Adipocyte (in vitro differentiated cells): ENCODE measurements at regions not wholly inside any gene's neighbourhood (a gene's known extent, or its start where the extent isn't known, plus 50 kb on each side); places are given as distances from the start of the nearest gene placed in this dataset.

ENCODE experiments used
- DNase-seq: peaks from one replicate; pipeline ENCODE4 v3.0.0-alpha.2; 2015; ENCODE audit warnings: low read depth
- H3K27me3 ChIP-seq: replicated peaks from 2 replicates; pipeline ENCODE4 v1.7.0; 2013; ENCODE audit warnings: mild to moderate bottlenecking, low read length, moderate library complexity; ENCODE audit not compliant: control insufficient read depth, insufficient read depth
- H3K36me3 ChIP-seq: 2 replicates; pipeline ENCODE4 v1.7.0; 2013; ENCODE audit warnings: low read length, mild to moderate bottlenecking, moderate library complexity; ENCODE audit not compliant: control insufficient read depth, insufficient read depth, severe bottlenecking
- H3K4me1 ChIP-seq: 2 replicates; pipeline ENCODE4 v1.7.0; 2013; ENCODE audit warnings: mild to moderate bottlenecking, low read length, moderate library complexity; ENCODE audit not compliant: control insufficient read depth, insufficient read depth
- H3K4me3 ChIP-seq: 2 replicates; pipeline ENCODE4 v1.7.0; 2013; ENCODE audit warnings: mild to moderate bottlenecking, low read length, moderate library complexity
- H3K9ac ChIP-seq: 2 replicates; pipeline ENCODE4 v1.7.0; 2013; ENCODE audit warnings: mild to moderate bottlenecking, low read length, moderate library complexity
- H3K9me3 ChIP-seq: 2 replicates; pipeline ENCODE4 v1.7.0; 2013; ENCODE audit warnings: mild to moderate bottlenecking, low read length, moderate library complexity; ENCODE audit not compliant: control insufficient read depth

DNA sequence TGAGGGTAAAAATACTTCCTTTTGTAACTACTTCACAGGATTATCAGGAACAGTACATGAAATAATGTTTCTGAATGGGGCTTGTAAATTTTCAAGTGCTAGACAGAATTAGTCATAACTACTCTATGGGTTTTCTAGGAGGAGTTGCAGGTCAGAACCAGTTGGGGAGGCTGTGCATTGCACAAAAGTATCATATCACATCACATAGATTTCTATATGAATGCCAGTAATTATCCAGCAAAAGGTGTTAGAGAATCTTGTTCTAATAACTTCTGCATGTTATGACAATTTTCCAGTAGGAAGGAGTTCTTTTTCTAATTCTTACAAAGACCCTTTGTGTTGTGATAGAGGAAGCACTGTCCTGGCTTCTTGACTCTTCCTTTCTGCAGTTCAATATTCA is 551.6 kb downstream of the COL12A1 start:
- Histone ChIP-seq H3K4me1 (peaks cover 28% of the 10 kb centered on the region), H3K9ac (no peak overlapping the region), H3K27me3 (no peaks in the 10 kb centered on the region), H3K4me3 (no peak overlapping the region), H3K9me3 (no peaks in the 10 kb centered on the region), H3K36me3 (no peaks in the 10 kb centered on the region)
- no peak for DNase-seq

DNA sequence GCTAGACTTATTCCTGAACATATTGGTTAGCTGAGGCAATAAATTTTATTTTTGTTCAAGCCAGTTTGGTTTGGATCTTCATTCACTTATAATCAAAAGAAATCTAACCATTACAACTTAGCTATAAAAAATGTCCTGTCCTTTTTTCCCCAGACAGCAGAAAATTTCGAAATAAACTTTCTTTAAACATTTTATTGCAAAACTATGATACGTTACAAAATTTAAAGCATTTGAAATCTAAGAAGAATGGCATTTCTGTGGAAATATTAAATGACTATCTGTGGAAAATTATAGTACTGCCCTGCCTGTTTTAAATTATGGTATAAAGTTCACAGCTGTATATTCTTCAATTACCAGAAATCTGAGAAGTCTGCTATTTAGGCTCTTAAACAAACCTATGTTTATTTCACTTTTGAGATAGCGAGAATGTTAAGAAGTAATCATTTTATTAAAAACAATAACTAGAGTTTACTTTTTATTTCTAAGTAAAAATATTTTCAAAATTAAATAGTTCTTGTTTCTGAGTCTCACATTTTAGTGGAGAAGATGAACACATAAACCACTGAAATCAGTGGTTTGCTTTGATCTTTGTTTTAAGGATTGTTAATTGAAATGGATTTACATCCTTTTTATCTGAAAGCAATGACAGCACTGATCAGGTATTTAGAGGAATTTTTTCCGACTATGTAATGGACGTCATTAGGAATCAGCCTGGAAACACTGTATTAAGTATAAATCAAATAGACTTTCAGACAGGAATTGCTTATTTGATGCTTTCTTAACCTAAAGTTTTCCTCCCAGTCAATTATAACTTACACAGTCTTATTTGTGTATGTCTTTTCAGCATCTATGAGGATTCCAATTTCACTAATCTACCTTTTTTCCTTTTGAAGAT is 553.7 kb downstream of the COL12A1 start:
- no peaks in the 10 kb centered on the region for H3K36me3 ChIP-seq
- DNase-seq: peak; percentile 92
- peak overlapping the region; percentile 16 for H3K4me3 ChIP-seq
- peaks cover 24% of the 10 kb centered on the region for H3K4me1 ChIP-seq
- peak overlapping the region; percentile 53 for H3K9ac ChIP-seq
- no peaks in the 10 kb centered on the region for H3K9me3 ChIP-seq
- H3K27me3 ChIP-seq: no peaks in the 10 kb centered on the region

DNA sequence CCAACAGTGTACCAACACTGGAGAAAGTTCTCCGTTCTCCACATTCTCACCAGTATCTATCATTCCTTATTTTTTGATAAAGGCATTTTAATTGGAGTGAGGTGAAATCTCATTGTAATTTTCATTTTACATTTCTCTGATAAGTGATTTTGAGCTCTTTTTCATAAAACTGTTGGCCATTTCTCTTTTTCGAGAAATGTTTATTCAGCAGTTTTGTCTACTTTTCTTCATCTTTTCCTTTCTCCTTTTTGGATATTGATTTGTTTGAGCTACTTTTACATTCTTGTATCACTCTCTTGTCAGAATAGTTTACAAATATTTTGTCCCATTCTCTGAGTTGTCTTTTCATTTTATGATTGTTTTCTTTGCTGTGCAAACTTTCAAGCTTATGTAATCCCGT is 555.2 kb downstream of the COL12A1 start:
- no peak for DNase-seq
- Histone ChIP-seq H3K9me3 (no peaks in the 10 kb centered on the region), H3K4me1 (peaks cover 23% of the 10 kb centered on the region), H3K4me3 (no peak overlapping the region), H3K36me3 (no peaks in the 10 kb centered on the region), H3K27me3 (no peaks in the 10 kb centered on the region), H3K9ac (no peak overlapping the region)

DNA sequence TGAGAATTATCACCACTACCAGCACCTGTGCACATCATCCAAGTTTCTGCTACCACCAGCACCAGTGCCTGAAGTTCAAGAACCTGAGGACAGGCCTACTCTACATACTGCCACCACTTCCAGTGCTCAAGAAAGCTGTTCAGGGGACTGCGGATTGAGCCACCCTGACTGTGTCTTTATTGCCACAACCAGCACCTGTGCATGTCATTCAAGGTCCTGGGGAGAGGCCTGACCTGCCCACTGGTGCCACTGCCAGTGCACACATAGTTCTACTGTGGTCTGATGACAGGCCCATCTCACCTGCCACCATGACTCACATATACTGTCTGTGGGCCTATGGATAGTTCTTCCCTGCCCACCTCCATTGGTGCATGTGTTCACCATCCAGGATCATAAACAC is 559.4 kb downstream of the COL12A1 start:
- Histone ChIP-seq H3K27me3 (no peaks in the 10 kb centered on the region), H3K36me3 (no peaks in the 10 kb centered on the region), H3K9me3 (no peaks in the 10 kb centered on the region), H3K4me1 (peaks cover 6% of the 10 kb centered on the region), H3K4me3 (no peak overlapping the region), H3K9ac (no peak overlapping the region)
- no peak for DNase-seq

DNA sequence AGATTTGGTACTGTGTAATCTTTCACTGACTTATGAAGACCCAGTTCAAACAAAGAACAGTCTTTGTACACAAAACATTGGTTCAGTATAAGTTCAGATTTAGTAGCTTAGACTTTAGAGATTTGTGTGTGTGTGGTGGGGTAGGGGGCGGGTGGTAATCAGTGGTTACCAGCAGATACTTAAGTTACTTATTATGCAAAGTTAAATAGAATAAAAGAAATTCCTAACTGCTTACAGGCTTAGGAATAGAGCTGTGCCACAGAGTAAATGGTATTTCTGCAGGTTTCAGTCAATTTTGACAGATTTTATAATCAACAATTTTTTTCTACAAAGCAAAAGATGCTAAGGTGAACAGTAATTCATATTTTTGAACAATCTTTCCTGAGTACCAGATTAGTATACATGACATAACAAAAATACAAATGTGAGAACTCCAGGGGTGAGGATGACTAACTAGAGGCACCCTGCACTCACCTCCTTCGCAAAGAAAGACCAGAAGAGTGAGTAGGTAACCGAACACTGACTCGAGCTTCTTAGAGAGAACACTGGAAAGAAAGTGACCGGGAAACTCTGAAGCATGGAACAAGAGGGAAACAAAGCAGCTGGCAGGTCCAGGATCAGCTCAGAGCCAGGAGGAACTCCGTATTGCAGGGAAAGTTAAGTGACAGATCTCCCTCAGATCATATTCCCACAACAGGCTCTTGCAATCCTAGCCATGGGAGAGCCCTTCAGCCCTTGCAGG is 560.6 kb downstream of the COL12A1 start:
- no peaks in the 10 kb centered on the region for H3K27me3 ChIP-seq
- H3K9ac ChIP-seq: no peak overlapping the region
- no peaks in the 10 kb centered on the region for H3K4me1 ChIP-seq
- H3K36me3 ChIP-seq: no peaks in the 10 kb centered on the region
- DNase-seq: no peak
- H3K4me3 ChIP-seq: no peak overlapping the region
- H3K9me3 ChIP-seq: no peaks in the 10 kb centered on the region

DNA sequence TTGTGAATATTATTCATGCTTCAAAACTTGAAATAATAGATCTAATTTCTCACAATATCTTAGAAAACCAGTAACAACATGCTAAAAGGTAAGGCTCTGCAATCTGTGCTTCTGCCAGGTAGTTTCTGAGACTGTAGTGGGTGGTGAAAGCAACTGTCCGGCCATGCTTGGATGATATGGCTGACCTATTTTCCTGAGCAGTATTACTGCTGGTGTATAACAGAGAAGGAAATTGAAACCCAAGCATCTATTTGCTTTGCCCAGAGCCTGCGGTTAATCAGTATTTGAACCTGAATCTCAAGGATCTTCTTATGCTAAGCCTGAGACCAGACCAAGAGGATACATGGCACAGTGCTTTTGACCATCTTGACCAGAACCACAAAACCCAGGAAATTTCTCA is 563.8 kb downstream of the COL12A1 start:
- no peaks in the 10 kb centered on the region for H3K36me3 ChIP-seq
- H3K9ac ChIP-seq: no peak overlapping the region
- no peak for DNase-seq
- H3K4me3 ChIP-seq: no peak overlapping the region
- peaks cover 12% of the 10 kb centered on the region for H3K4me1 ChIP-seq
- no peaks in the 10 kb centered on the region for H3K27me3 ChIP-seq
- H3K9me3 ChIP-seq: no peaks in the 10 kb centered on the region

DNA sequence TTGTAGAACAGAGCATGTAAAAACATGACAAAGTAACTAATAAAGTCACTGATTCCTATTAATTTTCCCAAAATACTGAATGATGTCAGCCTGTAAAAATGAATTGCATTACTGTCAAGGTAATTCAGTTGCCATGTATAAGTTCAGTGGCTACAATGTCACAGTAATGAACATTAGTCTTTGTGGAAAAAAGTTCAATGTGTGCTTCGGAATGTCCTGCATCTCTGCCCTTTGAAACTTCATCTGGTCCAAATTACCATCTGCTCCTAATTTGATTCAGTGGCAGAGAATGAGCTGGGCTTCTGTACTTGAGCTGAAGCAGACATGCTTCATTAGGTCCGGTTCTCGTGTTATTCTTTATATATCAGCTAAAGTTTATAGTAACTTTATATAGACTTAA is 567.4 kb downstream of the COL12A1 start:
- peak; percentile 84 for DNase-seq
- Histone ChIP-seq H3K4me1 (peaks cover 12% of the 10 kb centered on the region), H3K27me3 (no peaks in the 10 kb centered on the region), H3K36me3 (no peaks in the 10 kb centered on the region), H3K9me3 (no peaks in the 10 kb centered on the region), H3K4me3 (no peak overlapping the region), H3K9ac (no peak overlapping the region)

DNA sequence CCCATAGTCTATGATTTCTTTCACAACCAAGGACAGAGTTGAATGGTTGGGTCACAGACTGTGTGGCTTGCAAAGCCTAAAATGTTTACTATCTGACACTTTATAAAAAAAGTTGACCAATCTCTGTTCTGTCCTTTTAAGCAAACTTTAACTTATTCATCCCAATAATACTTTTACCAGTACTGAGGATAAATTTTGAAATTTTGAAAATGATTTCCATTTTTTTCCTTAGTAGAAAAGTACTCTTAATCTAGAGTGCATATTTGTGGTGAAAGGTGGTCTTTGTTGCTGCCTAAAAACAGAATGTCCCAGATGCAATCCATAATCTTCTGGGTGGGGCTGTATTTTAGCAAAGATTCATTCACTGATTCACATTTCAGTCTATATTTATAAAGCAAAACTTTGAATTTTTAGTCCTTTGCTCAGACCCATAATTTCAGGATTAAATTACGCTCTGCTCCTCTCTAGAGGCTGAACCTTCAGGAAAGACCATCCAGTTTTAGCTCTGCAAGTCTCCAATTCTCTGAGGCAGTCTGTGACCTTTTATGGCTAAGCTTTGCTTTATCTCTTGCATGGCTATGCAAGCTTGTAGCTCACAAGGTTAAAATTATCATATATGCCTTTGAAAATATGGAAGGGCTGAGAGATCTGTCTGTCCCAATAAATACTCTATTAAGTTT is 573.5 kb downstream of the COL12A1 start:
- Histone ChIP-seq H3K9ac (peak overlapping the region; percentile 33), H3K36me3 (no peaks in the 10 kb centered on the region), H3K4me3 (no peak overlapping the region), H3K4me1 (peaks cover 23% of the 10 kb centered on the region), H3K27me3 (no peaks in the 10 kb centered on the region), H3K9me3 (peaks cover 3% of the 10 kb centered on the region)
- DNase-seq: peak; percentile 54

DNA sequence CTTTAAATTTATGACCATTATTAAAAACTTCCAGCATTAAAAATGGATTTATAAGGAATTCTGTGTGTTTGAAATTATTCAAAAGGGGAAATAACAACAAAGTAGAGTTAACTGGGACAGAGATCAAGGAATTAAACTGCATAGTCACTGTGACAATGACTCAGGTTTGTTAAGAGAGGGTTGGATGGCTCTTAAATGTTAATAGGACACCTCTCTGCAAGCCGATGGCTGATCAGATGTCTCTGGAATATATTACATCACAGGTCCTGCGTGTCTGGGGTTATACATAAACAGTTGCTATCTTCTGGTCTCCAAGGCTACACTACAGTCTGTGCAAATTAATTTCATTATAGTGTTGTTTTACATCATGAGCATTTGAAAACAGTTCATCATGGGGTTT is 574.3 kb downstream of the COL12A1 start:
- H3K9ac ChIP-seq: peak overlapping the region; percentile 33
- peaks cover 23% of the 10 kb centered on the region for H3K4me1 ChIP-seq
- H3K27me3 ChIP-seq: no peaks in the 10 kb centered on the region
- no peak for DNase-seq
- peaks cover 3% of the 10 kb centered on the region for H3K9me3 ChIP-seq
- H3K36me3 ChIP-seq: no peaks in the 10 kb centered on the region
- H3K4me3 ChIP-seq: peak overlapping the region; percentile 29

DNA sequence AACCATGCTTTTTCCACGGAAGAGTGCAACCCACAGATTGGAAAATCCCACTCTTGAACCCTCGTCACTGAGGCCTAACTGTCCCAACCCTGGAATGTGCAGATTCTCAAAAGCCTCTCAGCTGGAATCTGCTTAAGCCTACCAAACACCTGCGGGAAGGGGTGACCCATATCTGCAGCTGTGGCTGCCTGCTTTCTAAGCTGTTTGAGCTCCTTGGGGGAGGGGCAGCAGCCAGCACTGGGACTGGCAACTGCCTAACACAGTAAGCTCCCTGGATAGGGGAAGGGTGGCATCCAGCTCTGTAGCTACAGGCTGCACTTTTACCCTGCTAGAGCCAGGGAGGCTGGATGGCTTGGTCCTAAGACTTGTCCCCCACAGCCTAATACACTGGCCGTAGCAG is 579.6 kb downstream of the COL12A1 start:
- no peaks in the 10 kb centered on the region for H3K27me3 ChIP-seq
- no peak overlapping the region for H3K4me3 ChIP-seq
- peaks cover 5% of the 10 kb centered on the region for H3K4me1 ChIP-seq
- peaks cover 14% of the 10 kb centered on the region for H3K9me3 ChIP-seq
- no peak overlapping the region for H3K9ac ChIP-seq
- H3K36me3 ChIP-seq: no peaks in the 10 kb centered on the region
- DNase-seq: no peak

DNA sequence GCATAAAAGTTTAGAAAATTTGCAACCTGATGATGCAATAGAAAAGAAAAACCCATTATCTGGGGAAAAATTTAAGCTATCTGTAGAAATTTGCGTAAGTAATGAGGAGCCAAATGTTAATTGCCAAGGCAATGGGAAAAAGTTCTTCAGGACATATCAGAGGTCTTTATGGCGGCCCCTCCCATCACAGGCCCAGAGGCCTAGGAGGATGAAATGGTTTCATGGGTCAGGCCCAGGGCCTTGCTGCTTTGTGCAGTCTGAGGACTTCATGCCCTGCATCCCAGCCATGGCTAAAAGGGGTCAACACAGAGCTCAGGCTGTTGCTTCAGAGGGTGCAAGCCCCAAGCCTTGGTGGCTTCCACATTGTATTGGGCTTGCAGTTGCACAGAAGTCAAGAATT is 582.8 kb downstream of the COL12A1 start:
- no peaks in the 10 kb centered on the region for H3K36me3 ChIP-seq
- H3K9ac ChIP-seq: no peak overlapping the region
- no peaks in the 10 kb centered on the region for H3K4me1 ChIP-seq
- peaks cover 10% of the 10 kb centered on the region for H3K9me3 ChIP-seq
- DNase-seq: no peak
- H3K27me3 ChIP-seq: no peaks in the 10 kb centered on the region
- H3K4me3 ChIP-seq: no peak overlapping the region
